Uterus (tissue), 3 donors: ENCODE measurements at regions not wholly inside any gene's neighbourhood (a gene's known extent, or its start where the extent isn't known, plus 50 kb on each side); places are given as distances from the start of the nearest gene placed in this dataset.

Experiments used
- DNase-seq, 2 donors: peaks; one replicate each; pipeline ENCODE4 v3.0.0-alpha.2; 2019 to 2020
- H3K27ac ChIP-seq, 2 donors: fragments of 200-600 bp; sonication (generic); 1 replicate in 1 of 2; 2 replicates in 1 of 2; pipeline ENCODE4 v1.5.1; 2016 to 2018
- H3K27me3 ChIP-seq, 2 donors: fragments of 200-600 bp; sonication (generic); one replicate each; pipeline ENCODE4 v1.5.1; 2018 to 2019; ENCODE audit warnings: control low read depth in 1 of 2
- H3K36me3 ChIP-seq, 2 donors: fragments of 200-600 bp; sonication (generic); one replicate each; pipeline ENCODE4 v1.5.1; 2019; ENCODE audit warnings: control low read depth in 1 of 2
- H3K4me1 ChIP-seq, 2 donors: fragments of 200-600 bp; sonication (generic); one replicate each; pipeline ENCODE4 v1.5.1; 2018 to 2019; ENCODE audit warnings: control low read depth in 1 of 2
- H3K4me3 ChIP-seq, 2 donors: fragments of 200-600 bp; sonication (generic); 1 replicate in 1 of 2; 2 replicates in 1 of 2; pipeline ENCODE4 v1.5.1; 2018 to 2019; ENCODE audit warnings: mild to moderate bottlenecking in 1 of 2
- H3K9me3 ChIP-seq, 2 donors: fragments of 200-600 bp; sonication (generic); one replicate each; pipeline ENCODE4 v1.5.1; 2019; ENCODE audit warnings: control low read depth in 1 of 2
- POLR2A ChIP-seq, 2 donors: fragments of 450-650 bp; IDR thresholded peaks; one replicate each; pipeline ENCODE4 v1.6.1; 2016; ENCODE audit warnings: antibody characterized with exemption in 2 of 2, mild to moderate bottlenecking in 1 of 2, moderate library complexity in 1 of 2
- intact Hi-C: fragments of 100-400 bp; cut with DNase I; formaldehyde crosslinking; loops from one replicate; pipeline ENCODE4 v1.15.1; 2023; ENCODE audit warnings: low total_unique reads
- TF ChIP-seq, protein P1 (sequence below), 4 experiments: fragments of 200-600 bp in 2 of 4; fragments of 450-650 bp in 2 of 4; sonication (generic) in 2 of 4; IDR thresholded peaks; one replicate each; pipeline ENCODE4 v1.5.1; 2016 to 2019; ENCODE audit warnings: antibody characterized with exemption in 4 of 4, mild to moderate bottlenecking in 2 of 4, moderate library complexity in 1 of 4
- donor health status: DM: yes; HTN: yes; CAD: no.

DNA sequence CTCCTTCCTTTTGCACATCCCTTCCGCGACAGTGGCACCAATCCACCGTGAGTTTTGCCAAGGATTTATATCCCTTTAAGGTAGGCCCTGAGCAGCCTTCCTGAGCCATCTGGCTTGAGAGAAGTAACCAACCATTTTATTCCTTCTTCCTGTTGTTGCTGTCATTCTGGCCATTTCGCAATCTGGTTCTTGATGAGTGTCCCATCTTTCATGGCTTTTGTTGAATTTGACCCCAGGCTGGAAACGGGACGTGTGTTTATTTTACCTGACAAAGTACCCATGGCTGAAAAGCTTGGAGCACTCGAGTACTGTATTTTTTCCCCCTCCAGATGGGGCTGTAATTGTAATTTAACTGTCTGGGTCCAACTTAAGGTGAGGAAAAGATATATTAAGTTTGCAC lies 173.4 kb downstream of the WNT5A start:
- no peaks in the 10 kb centered on the region for H3K36me3 ChIP-seq
- H3K27ac ChIP-seq = peak overlapping the region in 1 of 2 donors; percentile 47
- H3K9me3 ChIP-seq = no peaks in the 10 kb centered on the region
- no peak for DNase-seq
- TF ChIP-seq, protein P1, sequence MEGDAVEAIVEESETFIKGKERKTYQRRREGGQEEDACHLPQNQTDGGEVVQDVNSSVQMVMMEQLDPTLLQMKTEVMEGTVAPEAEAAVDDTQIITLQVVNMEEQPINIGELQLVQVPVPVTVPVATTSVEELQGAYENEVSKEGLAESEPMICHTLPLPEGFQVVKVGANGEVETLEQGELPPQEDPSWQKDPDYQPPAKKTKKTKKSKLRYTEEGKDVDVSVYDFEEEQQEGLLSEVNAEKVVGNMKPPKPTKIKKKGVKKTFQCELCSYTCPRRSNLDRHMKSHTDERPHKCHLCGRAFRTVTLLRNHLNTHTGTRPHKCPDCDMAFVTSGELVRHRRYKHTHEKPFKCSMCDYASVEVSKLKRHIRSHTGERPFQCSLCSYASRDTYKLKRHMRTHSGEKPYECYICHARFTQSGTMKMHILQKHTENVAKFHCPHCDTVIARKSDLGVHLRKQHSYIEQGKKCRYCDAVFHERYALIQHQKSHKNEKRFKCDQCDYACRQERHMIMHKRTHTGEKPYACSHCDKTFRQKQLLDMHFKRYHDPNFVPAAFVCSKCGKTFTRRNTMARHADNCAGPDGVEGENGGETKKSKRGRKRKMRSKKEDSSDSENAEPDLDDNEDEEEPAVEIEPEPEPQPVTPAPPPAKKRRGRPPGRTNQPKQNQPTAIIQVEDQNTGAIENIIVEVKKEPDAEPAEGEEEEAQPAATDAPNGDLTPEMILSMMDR (IDR thresholded peaks at IDR 0.05) = no peak
- TF ChIP-seq POLR2A (IDR thresholded peaks at IDR 0.05) = no peak
- intact Hi-C loops = no loop called here
- H3K4me1 ChIP-seq = no peaks in the 10 kb centered on the region
- H3K4me3 ChIP-seq = no peak overlapping the region
- H3K27me3 ChIP-seq = no peaks in the 10 kb centered on the region

DNA sequence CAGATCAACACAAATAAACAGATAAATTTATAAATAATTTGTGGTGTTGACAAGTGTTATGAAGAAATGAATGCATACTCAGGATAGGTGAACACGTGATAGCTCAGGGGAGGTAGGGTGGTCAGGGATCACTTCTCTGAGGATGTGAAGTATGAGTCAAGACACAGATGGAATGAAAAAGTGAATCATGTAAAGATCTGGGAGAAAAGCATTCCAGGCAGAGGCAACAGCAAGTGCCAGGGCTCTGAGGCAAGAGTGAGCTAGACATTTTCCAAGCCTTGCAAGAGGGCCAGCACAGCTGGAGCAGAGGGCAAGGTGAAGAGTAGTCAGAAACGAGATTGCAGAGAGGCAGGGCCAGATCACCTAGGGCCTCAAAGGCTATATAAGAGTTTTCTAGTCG lies 177.8 kb downstream of the WNT5A start:
- Histone ChIP-seq H3K36me3 (no peaks in the 10 kb centered on the region), H3K27ac (no peak overlapping the region), H3K27me3 (no peaks in the 10 kb centered on the region), H3K9me3 (no peaks in the 10 kb centered on the region), H3K4me1 (no peaks in the 10 kb centered on the region), H3K4me3 (no peak overlapping the region)
- intact Hi-C loops = no loop called here
- no peak for DNase-seq
- no peak for TF ChIP-seq POLR2A (IDR thresholded peaks at IDR 0.05)
- TF ChIP-seq, protein P1 (IDR thresholded peaks at IDR 0.05) = no peak

DNA sequence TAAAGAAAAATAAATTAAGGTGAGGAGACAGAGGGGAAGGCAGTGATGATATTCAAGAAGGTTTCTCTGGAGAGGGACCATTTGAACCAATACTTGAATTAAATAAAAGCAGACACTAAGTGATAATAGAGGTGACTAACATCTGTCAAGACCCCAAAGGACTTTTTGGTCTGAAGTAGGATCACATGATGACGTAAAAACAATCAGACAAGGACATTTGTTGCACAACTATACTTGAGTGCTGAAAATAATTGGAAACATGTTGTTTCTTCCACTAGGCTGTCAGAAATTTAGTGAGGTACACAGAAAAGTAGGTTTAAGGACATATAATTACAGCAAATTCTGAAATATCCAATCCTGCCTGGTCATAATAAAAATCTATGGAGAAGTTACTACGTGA lies 179.5 kb downstream of the WNT5A start:
- DNase-seq = no peak
- H3K9me3 ChIP-seq = no peaks in the 10 kb centered on the region
- intact Hi-C loops = no loop called here
- H3K4me1 ChIP-seq = no peaks in the 10 kb centered on the region
- no peaks in the 10 kb centered on the region for H3K27me3 ChIP-seq
- H3K36me3 ChIP-seq = no peaks in the 10 kb centered on the region
- H3K4me3 ChIP-seq = no peak overlapping the region
- H3K27ac ChIP-seq = no peak overlapping the region
- no peak for TF ChIP-seq POLR2A (IDR thresholded peaks at IDR 0.05)
- TF ChIP-seq, protein P1 (IDR thresholded peaks at IDR 0.05) = no peak

DNA sequence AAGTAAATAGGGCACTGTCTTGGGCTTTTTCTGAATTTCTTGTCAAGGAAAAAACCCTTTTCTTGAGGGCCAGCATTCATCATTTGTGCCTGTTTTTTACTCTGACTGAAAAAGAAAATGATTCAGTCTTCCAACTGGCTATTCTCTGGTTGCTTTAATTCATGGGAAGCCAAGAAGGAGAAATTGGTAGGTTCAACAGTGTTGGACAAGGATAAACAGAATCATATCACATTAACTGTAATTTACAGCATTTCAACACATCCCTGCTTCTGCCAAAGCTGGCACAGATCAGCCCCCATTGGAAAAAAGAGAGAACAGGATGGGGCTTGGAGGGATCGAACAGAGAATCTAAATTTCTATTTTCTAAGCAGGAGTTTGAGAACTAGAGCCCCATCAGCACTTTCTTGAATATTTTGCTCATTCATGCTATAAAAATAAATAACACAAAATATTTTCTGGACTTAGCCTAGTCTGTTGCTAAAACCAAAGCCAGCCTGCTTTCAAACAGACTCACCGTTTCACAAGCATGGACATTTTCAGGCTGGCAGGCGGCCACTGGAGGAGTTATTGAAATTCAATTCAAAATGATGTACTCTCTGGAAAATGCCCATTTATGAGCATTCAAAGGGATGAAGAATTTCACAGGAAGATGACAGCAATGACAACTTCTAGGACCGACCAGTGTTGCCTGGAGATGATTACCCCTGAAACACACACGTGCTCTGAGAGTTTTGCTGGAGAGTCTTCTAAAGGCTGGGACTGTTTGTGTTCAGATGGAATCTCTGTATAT lies 181.2 kb downstream of the WNT5A start:
- no peak overlapping the region for H3K4me3 ChIP-seq
- TF ChIP-seq, protein P1 (IDR thresholded peaks at IDR 0.05) = no peak
- no peak for TF ChIP-seq POLR2A (IDR thresholded peaks at IDR 0.05)
- peak overlapping the region; percentile 5 to 19 for H3K27ac ChIP-seq
- H3K9me3 ChIP-seq = no peaks in the 10 kb centered on the region
- peak; percentile 40 to 52 for DNase-seq
- H3K4me1 ChIP-seq = no peaks in the 10 kb centered on the region
- no peaks in the 10 kb centered on the region for H3K36me3 ChIP-seq
- intact Hi-C loops = no loop called here
- no peaks in the 10 kb centered on the region for H3K27me3 ChIP-seq

DNA sequence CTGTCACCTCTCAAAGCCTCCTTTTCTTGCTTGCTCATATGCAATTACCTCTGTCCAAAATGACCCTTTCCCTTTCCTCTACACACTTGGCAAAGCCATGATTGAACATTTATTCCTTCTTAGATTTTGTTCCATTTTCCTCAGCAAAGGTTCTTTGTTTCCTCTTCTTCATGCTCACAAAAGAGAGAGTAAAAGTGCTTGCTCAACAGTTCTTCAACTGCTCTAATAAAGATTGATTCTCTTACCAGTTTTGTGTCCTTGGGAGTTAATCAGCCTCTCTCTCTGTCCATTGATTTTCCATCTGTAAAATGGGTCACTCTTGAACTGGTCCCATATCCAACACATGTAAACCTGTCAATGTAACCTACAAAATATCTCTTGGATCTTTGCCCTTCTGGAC lies 186.4 kb downstream of the WNT5A start:
- intact Hi-C loops = no loop called here
- Histone ChIP-seq H3K9me3 (no peaks in the 10 kb centered on the region), H3K27me3 (no peaks in the 10 kb centered on the region), H3K4me1 (no peaks in the 10 kb centered on the region), H3K36me3 (no peaks in the 10 kb centered on the region), H3K4me3 (no peak overlapping the region), H3K27ac (no peak overlapping the region)
- no peak for DNase-seq
- no peak for TF ChIP-seq POLR2A (IDR thresholded peaks at IDR 0.05)
- TF ChIP-seq, protein P1 (IDR thresholded peaks at IDR 0.05) = no peak
